ENCODE measurements at regions not wholly inside any gene's neighbourhood (a gene's known extent, or its start where the extent isn't known, plus 50 kb on each side); places are given as distances from the start of the nearest gene placed in this dataset.
A peak's percentile ranks its signal among the peaks of the same experiment; 100 is the strongest.
"Not testable (repeated sequence)": the region's sequence is repeated elsewhere in the genome, so short reads cannot be mapped to it uniquely, and the experiment has no call there.

DNA sequence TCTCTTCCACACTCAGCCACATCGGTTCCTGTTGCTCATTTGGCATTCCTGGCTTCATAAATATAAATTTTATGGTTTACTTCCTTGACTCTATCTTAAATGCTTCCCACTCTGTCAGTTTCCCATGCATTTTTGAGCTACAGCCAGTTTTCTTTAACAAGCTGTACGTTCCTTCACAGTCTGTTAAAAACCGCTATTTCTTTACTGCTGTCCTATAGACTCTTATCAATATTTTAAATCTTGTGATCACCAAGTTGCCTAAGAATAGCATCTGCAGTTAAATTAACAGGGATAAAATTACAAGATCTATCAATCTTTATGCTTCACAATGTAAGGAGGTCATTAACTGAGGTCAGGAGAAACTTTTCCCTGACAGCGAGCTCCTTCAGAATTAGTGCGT is 103.1 kb upstream of the RHOBTB1 start:
- no peak for DNase-seq (ENCODE audit: low read depth)

DNA sequence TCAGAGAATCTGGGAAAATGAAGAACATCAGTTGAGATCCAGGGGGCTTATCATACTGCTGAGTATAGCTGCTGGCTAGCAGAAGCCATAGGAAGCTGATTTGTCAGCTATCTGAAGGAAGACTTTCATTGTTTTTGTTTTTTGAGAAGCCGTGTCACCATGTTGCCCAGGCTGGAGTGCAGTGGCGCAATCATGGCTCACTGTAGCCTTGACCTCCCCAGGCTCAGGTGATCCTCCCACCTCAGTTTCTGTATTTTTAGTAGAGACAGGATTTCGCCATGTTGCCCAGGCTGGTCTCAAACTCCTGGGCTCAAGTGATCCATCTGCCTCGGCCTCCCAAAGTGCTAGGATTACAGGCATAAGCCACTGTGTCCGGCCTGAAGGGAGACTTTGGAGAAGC is 101.5 kb upstream of the RHOBTB1 start:
- DNase-seq (ENCODE audit: low read depth), result not testable (repeated sequence)

DNA sequence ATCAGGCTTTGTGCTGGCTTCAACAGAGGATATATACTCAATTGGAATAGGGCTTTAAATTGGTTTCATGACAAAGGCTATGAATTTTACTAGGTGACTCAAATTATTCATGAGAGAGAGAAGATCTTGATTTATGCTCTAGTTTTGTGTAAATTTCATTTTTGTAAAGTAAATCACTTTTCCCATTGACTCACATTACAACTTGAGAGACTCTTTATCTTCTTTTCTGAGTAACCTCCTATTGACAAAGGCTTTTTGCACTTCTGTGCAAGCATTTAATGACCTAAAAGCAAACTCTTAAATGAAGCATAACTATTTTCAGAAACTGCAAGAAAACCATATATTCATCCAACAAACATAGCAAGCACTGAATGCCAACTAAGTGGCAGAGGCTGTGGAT is 98.5 kb upstream of the RHOBTB1 start:
- DNase-seq (ENCODE audit: low read depth), result no peak

DNA sequence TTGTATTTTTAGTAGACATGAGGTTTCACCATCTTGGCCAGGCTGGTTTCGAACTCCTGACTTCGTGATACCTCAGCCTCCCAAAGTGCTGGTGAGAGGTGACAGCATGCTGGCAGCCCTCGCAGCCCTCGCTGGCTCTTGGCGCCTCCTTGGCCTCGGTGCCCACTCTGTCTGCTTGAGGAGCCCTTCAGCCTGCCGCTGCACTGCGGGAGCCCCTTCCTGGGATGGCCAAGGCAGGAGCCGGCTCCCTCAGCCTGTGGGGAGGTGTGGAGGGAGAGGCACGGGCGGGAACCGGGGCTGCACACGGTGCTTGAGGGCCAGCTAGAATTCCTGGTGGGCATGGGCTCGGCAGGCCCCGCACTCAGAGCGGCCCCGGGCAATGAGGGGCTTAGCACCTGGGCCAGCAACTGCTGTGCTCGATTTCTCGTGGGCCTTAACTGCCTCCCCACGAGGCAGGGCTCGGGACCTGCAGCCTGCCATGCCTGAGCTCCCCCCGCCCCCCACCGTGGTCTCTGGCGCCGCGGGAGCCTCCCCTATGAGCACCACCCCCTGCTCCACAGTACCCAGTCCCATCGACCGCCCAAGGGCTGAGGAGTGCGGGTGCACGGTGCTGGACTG is 96.5 kb upstream of the RHOBTB1 start:
- no peak for DNase-seq (ENCODE audit: low read depth)

DNA sequence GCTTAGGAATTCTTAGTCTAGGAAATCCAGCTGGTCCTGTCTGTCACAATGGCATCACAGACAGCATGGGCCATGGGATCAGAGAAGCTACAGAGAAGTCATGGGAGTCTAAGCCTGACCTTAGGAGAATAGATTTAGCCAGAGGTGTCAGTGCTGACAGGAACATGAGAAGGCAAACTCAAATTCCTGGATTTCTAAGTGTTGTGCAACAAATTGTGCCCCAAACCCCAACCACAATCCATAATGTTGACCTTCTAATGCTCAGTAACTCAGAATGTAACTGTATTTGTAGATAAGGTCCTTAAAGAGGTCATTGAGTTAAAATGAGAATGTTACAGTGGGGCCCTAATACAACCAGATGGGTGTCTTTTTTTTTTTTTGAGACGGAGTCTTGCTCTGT is 95.9 kb upstream of the RHOBTB1 start:
- DNase-seq (ENCODE audit: low read depth), result no peak

DNA sequence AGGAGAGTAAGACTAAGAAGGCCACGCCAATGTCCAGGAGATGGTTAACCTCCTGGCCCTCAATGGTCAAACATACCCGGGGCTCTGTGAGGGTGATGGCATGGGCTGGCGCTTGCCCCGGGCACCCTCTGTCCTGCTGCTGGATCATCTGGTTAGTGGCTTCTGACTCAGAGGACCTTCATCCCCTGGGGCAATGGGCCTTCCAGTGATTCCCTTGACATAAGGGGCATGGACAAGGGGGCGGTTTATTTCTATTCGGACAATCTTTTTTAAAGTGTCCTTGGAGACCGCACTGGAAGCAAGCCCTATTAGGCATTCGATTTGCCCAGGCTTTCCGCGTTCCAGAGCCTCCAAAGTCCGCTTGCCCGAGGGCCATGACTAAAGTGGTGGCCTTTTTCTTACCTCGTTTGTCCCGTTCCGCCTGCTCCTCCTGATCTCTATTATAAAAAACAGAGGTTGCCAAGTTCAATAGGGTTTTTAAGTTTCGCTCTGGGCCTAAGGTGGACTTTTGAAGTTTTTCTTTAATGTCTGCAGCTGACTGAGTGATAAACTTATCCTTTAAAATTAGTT is 93.4 kb upstream of the RHOBTB1 start:
- not testable (repeated sequence) for DNase-seq (ENCODE audit: low read depth)

DNA sequence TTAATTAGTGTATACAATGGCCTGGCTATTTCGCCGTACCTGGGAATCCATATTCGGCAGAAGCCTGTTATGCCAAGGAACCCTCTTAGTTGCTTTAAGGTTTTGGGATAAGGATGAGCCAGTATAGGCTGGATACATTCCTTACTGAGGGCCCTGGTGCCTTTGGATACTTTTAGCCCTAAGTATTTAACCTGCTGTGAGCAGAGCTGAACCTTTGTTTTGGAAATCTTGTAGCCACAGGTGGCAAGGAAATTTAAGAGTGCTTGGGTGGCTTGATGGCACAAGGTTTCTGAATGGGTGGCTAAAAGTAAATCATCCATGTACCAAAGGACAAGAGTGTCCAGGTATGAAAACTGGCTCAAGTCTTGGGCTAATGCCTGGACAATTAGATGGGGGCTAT is 92.2 kb upstream of the RHOBTB1 start:
- DNase-seq (ENCODE audit: low read depth), result not testable (repeated sequence)

DNA sequence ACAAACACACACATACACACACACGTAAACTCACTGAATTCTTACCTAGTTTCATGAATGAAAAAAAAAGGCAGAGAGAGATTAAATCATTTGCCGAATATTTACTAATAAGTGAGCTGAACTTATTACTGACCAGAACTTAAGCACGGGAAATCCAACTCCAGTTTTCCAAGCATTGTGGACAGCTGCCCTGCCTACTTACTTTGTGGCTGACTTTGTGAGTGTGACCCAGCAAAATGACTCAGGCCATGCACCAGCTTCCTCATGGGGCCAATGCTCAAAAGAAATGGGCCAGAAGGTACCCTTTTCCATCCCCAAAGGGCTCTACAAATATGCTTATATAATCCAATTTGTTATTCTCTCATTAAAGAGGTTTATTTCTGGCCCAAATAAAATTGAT is 87.4 kb upstream of the RHOBTB1 start:
- no peak for DNase-seq (ENCODE audit: low read depth)

DNA sequence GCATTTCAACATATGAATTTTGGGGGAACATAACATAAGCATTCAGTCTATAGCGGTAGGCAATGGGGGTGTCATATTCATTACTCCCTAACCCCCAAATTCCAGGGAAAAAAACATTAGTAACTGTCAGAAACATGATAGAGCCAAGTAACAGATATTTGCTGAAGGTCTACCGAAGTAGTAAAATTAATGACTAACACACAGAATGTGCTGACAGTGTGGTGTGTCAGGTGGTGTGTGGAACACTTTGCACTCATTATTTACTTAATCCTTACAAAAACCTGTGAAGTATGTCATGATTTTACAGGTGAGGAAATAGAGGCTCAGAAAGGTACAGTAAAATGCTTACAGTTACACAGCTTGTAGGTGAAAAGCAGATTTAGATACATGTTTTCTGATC is 85.4 kb upstream of the RHOBTB1 start:
- no peak for DNase-seq (ENCODE audit: low read depth)

DNA sequence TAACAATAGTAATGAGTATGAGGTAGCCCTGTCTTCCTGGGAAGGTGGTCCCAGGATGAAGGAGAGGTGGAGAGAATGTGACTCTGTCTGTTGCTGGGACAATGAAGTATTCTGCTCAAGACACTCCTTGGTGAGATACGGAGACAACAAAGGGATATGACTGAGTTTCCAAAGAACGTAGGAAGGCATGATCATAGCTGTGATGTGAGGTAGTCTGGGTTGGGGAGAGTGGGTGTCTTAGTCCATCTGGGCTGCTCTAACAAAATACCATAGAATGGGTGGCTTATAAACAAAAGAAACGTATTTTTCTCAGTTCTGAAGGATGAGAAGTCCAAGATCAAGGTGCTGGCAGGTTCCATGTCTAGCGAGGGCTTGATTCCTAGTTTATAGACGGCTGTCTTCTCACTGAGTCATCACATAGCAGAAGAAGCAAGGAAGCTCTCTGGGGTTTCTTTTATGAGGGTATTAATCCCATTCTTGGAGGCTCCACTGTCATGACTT is 84.9 kb upstream of the RHOBTB1 start:
- peak; percentile 34 for DNase-seq (ENCODE audit: low read depth)

DNA sequence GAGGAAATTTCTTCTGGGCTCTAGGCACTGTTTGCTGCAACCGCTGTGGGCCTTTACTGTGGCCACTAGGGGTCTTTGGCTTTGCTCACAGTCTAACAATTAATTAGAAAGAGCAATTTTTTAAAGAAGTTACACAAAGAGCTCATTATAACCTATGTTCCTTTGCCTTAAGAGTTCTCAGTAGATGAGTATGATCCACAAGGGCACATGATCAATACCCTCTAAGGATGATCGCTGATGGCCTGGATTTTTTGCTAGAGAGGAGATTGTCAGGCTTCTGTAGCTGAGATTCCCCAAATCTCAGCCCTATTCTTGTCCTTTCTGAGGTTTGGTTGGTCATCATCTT is 80.8 kb upstream of the RHOBTB1 start:
- no peak for DNase-seq (ENCODE audit: low read depth)

DNA sequence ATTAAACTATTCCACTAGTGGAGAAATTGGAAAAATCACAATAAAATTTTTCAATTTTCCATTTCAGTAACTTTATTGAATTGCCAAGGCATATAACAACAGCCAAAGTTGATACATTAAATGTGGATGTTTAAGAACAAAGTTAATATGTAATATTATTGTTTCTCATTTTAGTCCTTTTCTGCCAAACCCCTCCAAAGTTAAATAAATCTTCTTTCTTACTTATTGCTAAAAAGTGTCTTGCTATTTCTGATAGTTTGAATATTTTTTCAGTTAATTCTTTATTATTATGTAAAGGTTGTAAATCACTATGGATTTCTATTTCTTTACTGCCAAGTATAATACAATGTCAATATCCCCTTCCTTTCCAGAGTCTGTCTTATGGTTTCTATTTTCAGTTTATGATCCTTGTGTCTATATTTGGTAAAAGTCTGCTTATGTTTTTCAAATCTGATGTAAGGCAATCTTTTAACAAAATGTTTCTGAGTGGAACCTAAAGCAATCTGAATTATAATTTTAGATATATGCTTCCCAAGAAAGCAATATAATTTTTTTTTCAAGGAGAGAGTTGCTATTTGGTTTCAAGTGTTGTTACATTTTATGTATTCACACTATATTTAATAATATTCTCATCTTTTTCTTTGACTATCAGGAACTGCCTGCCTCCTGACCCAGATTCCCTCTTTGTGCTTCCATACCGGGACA is 80.3 kb upstream of the RHOBTB1 start:
- DNase-seq (ENCODE audit: low read depth), result no peak

DNA sequence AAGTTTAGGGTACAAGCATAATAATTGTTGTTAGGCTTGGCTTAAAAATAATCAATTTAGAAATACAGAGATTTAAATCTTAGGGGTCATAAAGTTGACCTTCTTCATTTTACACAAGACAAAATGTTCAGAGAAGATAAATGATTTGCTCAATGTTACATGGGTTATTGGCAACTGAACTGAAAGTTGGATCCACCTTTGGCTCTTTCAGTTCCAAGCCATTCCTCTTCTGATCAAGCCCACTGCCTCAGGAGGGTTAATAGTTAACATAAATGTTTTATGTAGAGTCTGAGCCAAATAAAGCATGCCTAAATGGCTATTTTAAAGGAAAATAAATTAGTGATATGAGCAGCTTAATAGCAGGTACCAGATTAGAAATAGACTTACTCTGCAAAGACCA is 79.1 kb upstream of the RHOBTB1 start:
- DNase-seq (ENCODE audit: low read depth), result no peak

DNA sequence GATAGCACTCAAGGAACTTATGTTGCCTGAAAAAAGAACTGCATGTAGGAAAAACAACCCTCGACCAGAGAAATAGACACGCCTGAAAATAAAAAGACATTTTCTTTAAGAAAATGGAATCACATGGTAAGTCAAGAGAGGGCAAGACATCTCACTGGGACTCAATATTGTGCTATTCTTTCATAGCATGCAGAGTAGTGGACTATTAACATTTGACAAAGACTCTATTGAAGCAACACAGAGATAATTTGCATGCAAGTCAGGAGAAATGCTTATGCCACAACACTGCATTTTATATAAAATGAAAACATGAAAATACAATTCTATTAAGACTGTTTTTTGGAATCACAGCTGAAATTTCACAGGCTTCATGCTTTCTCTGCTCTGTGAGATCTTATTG is 77.9 kb upstream of the RHOBTB1 start:
- no peak for DNase-seq (ENCODE audit: low read depth)

DNA sequence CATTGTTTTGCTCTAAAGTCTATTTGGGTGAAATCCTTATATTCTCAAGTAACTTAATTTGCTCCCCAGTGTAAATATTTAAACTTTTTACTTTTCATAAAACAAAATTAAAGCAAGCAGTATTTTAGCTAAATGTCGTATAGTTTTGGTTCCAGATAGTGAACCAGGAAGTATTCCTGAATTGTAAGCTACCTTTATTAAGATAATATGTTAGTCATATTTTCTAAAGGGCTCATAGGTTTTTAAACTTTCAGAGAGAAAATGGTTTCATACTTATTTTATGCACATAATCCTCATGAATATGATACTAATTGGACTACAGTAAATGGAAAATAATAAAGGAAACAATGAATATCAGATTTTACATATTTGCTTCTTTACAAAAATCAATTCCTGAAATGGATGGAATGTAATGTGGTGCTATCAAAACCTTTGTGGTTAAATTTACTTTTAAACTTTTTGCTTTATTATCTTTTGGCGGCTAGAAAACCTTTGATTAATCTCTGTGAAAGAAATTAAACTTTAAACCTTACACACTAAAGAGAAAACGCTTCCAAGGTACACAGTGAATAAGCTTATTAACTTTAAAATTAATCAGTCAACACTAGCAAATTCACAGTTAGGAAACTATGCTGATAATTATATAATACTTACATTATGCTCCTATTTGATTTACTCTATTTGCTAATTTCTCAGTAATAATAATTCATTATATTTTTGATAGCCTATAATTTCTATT is 76.6 kb upstream of the RHOBTB1 start:
- DNase-seq (ENCODE audit: low read depth), result no peak

DNA sequence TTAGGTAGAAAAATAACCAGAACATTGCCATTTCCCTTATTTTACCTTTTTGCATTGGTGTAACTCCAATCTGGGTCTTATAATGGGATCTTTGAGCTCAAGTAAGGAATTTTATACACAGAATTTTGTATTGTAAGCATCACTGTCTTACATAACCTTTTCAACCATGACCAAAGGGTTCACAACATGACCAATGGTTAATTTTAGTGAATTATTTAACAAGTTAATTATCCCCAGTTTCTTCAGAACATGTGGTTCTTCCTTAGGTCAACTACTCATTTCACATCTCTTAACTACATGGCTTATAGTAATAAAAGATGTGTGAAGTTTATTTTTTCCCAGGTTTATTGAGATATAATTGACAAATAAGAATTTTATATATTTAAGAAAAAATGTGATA is 74.2 kb upstream of the RHOBTB1 start:
- no peak for DNase-seq (ENCODE audit: low read depth)

DNA sequence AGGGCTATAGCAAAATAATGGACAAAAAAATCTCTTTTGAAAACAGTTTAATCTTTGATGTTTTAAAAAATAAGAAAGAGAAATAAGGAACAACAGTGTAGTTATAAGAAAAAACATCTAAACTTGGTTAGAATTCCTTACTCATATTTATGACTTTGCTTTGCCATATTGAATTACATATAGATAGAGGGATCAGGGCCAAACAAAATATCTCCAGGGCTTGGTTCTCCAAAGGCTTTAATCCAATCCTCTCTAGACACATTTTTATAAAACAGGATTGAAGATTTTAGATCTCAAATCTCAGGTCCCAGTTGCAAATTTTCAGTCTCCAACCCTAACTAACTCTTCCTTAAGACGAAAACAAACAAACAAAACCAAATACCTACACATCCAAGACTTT is 72.6 kb upstream of the RHOBTB1 start:
- no peak for DNase-seq (ENCODE audit: low read depth)

DNA sequence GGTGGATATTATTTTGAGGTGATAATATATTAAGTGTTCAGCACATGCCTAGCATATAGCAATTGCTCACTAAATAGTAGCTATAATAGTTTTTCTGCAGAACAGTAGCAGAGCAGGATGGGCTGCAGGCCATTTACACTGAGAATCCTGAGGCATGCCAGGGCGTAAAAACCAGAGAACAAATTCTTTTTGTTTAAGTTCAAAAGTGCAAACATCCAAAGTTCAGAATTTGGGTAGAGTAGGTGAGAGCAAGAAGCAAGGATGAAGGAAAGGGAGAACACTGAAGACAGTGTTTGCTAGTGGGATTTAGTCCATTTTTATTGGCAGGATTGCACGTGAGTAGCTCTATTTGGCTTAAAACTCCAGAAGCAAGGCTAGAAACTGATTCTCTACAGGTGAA is 72.0 kb upstream of the RHOBTB1 start:
- no peak for DNase-seq (ENCODE audit: low read depth)

DNA sequence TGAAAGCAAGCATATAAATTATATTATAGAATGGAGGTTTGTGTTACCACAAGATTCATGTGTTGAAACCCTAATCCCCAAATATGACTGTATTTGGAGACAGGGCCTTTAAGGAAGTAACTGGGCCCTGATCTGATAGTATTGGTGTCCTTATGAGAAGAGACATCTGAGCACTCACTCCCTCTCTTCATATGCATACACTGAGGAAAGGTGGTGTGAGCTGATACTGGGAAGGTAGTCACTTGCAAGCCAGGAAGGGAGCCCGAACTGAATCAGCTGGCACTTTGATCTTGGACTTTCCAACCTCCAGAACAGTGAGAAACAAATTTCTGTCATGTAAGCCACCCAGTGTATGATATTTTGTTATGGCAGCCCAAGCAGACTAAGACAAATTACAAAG is 66.9 kb upstream of the RHOBTB1 start:
- no peak for DNase-seq (ENCODE audit: low read depth)

DNA sequence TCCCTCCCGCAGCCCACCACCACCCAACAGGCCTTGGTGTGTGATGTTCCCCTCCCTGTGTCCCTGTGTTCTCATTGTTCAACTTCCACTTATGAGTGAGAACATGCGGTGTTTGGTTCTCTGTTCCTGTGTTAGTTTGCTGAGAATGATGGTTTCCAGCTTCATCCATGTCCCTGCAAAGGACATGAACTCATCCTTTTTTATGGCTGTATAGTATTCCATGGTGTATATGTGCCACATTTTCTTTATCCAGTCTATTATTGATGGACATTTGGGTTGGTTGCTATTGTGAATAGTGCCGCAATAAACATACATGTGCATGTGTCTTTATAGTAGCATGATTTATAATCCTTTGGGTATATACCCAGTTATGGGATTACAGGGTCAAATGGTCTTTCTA is 59.1 kb upstream of the RHOBTB1 start:
- not testable (repeated sequence) for DNase-seq (ENCODE audit: low read depth)

DNA sequence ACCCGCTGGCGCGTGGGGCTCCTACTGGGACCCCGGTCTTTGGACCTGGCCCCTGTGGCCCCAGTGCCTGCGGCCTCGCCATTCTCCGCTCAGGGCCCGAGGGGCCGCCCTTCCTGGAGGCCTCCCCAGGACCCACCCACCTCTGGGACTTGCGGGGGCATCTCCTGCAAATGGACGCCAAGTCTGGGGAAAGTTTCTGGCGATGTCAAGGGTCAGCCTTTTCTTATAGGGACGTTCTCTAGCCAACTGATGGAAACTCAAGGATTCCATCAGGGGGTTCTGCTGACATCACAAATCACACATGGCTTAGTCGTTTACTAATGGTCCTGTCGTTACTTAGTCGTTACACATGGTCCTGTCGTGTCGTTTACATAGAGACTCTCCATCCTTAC is 57.7 kb upstream of the RHOBTB1 start:
- no peak for DNase-seq (ENCODE audit: low read depth)

DNA sequence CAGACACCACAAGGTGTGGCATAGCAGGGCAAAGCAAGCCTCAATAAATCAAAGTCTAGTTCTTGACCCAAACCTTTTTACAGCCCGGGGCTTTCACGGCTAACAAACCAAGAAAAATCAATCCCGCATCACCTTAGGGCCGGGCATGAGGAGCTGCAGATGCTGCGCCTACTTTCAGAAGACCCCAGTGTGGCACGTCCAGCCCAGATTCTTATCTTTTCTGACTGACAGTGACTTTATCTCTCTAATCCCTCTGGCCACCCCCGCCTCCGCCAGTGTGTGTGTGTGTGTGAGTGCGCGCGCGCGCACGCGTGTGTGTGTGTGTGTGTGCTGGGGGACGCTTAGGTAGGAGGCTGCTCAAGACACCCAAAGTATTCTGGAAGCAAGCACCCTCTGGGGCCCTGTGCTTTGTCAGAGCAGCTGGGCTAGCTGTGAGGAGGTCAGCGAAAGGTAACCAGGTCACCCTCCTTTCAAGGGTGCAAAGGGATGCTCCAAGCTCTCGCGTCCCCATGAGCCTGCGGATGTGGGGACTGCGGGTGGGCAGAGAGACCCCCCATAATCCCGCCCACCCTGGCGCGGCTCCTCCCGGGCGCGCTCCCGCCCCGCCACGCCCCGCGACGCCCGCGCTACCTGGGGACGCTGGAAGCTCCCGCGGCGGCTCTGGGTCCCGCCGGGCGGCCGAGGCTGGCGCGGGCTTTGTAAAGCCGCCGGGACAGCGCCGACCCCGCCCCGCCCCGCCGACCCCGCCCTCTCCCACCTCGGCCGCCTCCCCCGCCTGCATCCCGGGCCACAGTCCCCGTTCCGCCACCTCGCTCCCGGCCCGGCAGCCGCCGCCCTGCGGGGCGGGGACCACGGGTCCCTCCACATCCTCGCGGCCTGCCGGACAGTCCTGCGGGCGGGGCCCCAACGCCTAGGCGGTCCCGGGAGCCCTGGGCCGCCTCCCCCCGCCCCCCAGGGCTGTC is 57.1 kb upstream of the RHOBTB1 start:
- DNase-seq (ENCODE audit: low read depth), result no peak

Measured in HS-27A (cell line).